ENCODE measurements at regions not wholly inside any gene's neighbourhood (a gene's known extent, or its start where the extent isn't known, plus 50 kb on each side); places are given as distances from the start of the nearest gene placed in this dataset.
A peak's percentile ranks its signal among the peaks of the same experiment; 100 is the strongest.
"Not testable (repeated sequence)": the region's sequence is repeated elsewhere in the genome, so short reads cannot be mapped to it uniquely, and the experiment has no call there.

DNA sequence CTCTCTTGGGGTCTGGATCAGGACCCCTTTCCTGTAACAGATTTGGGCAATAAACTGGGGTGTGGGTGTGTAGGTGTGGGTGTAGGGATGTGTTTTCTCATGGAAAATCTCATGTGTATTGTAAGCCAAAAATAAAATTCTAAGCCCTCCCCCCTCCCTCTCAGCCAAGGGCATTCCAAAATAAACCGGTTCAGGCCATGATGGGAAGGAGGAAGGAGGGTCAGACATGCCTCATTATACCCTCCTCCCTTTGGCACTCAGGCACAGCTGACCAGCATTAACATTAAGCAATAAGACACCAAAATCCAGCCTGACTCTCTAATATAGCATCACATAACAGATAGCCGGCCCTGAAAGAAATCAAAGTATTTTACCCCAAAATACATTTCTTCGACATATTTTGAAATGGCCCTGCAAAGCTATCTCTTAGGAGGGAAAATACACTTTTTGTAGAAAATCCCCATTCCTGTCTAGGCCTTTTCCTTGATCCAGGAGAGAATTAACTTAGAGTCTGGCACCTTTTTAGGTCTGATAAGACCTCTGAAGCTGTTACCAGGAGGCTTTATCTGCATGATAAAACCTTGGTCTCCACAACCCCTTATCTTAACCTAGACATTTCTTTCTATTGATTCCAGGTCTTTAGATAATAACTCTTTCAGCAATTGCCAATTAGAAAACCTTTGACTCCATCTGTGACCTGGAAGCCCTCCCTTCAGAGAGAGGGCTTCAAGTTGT, 128.7 kb upstream of the COL5A2 start:
- DNase-seq (ENCODE audit: low spot score) (no peak), FAIRE-seq (no peak)

DNA sequence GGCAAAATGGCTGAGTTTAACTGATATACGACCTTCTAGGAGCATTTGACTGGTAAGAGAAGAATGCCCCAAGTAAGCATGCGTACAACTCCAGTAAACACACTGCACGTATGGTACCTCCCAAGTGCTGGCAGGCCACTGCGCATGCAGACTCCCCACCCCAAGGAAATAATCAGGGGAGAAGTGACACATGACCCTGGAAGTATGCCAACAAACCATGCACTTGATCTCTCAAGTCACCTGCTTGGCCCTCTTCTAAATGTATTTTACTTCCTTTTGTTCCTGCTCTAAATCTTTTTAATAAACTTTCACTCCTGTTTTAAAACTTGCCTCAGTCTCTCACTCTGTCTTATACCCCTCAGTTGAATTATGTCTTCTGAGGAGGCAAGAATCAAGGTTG, 129.8 kb upstream of the COL5A2 start:
- no peak for FAIRE-seq
- no peak for DNase-seq (ENCODE audit: low spot score)

DNA sequence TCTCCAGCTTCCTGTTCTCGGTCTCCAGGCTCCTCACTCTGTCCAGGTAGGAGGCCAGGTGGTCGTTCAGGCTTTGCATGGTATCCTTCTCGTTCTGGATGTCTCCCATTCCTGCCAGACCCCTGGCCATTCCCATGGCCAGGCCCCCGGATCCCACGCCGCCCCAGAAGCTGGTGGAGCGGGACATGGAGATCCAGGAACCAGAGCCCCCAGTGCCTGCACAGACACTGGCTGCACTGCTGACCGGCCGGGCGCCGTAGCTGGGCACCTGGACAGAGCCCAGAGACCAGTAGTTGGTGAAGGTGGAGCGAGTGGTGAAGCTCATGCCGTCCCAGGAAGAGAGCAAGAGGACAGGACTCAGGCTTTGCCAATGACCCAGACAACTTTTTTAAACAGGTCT, 129.1 kb upstream of the WDR75 start:
- FAIRE-seq (no peak), DNase-seq (ENCODE audit: low spot score) (no peak)

DNA sequence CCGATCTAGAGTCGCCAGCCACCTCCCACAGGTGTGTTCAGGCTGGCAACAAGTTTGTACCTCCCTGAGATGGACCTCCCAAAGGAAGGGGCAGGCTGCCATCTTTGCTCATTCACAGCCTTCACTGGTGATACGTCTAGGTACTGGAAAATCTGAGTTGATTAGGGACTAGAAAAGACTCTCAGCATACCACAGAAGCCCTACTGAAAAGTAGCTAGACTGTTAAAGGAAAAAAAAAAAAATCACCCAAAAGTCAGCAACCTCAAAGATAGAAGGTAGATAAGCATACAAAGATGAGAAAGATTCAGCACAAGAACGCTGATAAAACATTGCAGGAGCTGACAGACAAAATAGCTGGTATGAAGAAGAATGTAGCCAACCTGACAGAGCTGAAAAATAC, 128.6 kb upstream of the WDR75 start:
- no peak for DNase-seq (ENCODE audit: low spot score)
- no peak for FAIRE-seq

- DNase-seq (ENCODE audit: low spot score) (no peak), FAIRE-seq (no peak)
Measured at GRCh38 chr2:189318761-189319160, 122.5 kb upstream of the WDR75 start.

DNA sequence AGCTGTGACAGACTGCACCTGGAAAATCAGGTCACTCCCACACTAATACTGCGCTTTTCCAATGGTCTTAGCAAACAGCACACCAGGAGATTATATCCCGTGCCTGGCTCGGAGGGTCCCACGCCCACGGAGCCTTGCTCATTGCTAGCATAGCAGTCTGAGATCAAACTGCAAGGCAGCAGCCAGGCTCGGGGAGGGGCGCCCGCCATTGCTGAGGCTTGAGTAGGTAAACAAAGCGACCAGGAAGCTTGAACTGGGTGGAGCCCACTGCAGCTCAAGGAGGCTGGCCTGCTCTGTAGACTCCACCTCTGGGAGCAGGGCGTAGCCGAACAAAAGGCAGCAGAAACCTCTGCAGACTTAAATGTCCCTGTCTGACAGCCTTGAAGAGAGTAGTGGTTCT, 121.8 kb upstream of the WDR75 start:
- not testable (repeated sequence) for FAIRE-seq; DNase-seq (ENCODE audit: low spot score)

GRCh38 chr2:189327879-189328847, 113.1 kb upstream of the WDR75 start:
- FAIRE-seq (no peak), DNase-seq (ENCODE audit: low spot score) (no peak)

- FAIRE-seq: no peak
Measured at GRCh38 chr2:189328848-189329245, 112.4 kb upstream of the WDR75 start.

GRCh38 chr2:189336276-189336975, 104.8 kb upstream of the WDR75 start:
- no peak for DNase-seq (ENCODE audit: low spot score)
- FAIRE-seq: no peak

More at GRCh38 chr2:189328848-189329245, 112.4 kb upstream of the WDR75 start:
- no peak for DNase-seq (ENCODE audit: low spot score)

DNA sequence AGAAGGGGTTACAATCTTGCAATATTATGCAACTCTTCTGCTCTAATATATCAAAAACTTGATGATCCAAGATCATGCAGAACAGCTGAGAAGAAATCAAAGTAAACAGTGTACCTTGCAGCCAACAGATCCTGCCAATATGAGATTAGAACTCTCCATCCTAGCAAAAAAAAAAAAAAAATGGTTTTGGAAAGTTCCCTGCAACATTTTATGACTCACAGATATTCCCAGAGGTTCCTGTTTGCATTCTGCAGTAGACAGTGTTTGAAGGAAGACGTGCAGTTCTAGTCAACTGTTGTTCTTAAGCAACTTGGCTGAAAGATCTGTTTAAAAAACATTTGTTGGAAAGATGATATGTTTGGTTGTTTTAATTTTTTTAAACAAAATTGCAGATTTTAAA, 103.6 kb upstream of the WDR75 start:
- no peak for DNase-seq (ENCODE audit: low spot score)
- no peak for FAIRE-seq

GRCh38 chr2:189338115-189338514, 103.2 kb upstream of the WDR75 start:
- FAIRE-seq: no peak
- DNase-seq (ENCODE audit: low spot score): no peak

DNA sequence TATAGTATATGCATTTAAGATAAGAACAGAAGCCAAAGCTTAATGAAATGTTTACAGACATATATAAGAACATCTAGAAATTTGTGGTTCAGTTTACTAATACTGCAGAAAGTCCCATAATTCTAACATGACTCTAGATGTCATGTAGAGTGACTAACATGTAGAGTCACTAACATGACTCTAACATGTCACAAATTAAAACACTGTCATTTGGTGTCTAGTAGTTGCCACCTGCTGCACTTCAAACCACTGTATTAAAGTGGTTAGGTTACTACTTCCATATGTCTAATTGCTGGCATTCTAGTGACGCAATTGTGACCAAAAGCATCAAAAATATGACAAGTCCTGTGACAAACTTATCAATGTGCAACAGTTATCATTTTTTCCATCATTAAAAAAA, 100.2 kb upstream of the WDR75 start:
- FAIRE-seq (no peak), DNase-seq (ENCODE audit: low spot score) (no peak)

DNA sequence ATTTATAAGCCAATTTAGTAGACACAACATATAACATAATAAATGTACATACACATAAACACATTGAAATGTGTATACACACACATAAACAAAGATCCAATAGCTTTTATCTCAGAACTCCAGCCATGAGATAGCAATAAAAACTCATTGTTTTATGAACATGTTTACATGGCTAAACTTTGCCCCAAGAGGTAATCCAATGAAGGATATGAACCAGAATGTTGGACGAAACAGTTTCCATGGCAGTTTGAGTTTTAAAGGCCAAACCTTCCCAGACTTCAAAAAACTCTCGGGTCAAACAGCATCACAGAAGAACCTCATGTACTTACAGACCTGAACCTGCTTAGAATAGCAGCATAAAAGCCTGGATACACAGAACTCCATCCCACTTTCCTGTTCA, 97.2 kb upstream of the WDR75 start:
- FAIRE-seq: no peak
- no peak for DNase-seq (ENCODE audit: low spot score)

- FAIRE-seq (peak; percentile 92), DNase-seq (ENCODE audit: low spot score) (peak; percentile 90)
Measured at GRCh38 chr2:189347540-189347939, 93.7 kb upstream of the WDR75 start.

DNA sequence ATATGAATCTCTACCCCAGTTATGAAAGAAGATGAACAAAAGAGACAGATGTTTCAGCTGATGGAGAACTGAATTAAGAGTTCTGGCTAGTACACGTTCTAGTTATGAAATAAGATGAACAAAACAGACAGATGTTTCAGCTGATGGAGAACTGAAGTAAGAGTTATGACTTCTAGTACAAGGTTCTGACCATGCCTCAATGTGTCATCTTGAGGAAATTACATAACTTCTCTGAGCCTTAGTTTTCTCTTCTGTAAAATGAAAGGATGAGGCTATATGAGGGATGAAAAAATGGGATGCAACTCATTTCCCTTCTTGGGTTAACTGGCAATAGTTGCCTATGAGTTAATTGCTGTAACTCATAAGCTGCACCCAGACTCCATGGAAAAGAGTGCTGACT, 92.9 kb upstream of the WDR75 start:
- no peak for DNase-seq (ENCODE audit: low spot score)
- FAIRE-seq: no peak

- peak; percentile 62 for FAIRE-seq
- DNase-seq (ENCODE audit: low spot score): peak; percentile 64
Measured at GRCh38 chr2:189350540-189351209, 90.6 kb upstream of the WDR75 start.

GRCh38 chr2:189351933-189352332, 89.3 kb upstream of the WDR75 start:
- not testable (repeated sequence) for DNase-seq (ENCODE audit: low spot score); FAIRE-seq

DNA sequence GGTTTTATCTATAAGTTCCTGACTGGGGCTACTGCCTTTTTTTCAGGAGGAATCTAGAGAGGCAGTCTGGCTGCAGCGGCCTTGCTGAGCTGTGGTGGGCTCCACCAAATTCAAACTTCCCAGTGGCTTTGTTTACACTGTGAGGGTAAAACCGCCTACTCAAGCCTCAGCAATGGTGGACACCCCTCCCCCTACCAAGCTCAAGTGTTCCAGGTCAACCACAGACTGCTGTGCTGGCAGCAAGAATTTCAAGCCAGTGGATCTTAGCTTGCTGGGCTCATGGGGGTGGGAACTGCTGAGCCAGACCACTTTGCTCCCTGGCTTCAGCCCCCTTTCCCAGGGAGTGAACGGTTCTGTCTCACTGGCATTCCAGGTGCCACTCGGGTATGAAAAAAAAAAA, 83.9 kb upstream of the WDR75 start:
- not testable (repeated sequence) for DNase-seq (ENCODE audit: low spot score); FAIRE-seq

GRCh38 chr2:189360861-189361260, 80.4 kb upstream of the WDR75 start:
- no peak for DNase-seq (ENCODE audit: low spot score)
- no peak for FAIRE-seq

- DNase-seq (ENCODE audit: low spot score) (no peak), FAIRE-seq (peak; percentile 60)
Measured at GRCh38 chr2:189362283-189362682, 79.0 kb upstream of the WDR75 start.

DNA sequence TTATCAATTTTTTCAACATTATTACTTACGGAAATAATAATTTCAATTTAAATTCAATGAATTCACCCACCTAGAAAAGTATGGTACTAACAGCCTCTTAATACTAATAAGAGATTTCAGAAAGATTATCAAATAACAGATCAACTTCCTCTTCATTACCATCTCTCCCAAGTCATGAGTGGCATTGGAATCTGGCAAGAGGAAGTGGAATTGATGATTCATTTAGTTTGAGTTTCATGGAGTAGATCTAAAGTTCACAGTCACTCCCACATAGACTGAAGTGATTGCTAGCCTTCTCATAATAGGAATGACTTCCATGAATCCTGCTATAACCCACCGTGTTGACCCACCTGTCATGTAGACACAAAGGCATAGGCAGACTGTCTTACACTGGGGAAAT, 77.7 kb upstream of the WDR75 start:
- FAIRE-seq: peak; percentile 83
- peak; percentile 67 for DNase-seq (ENCODE audit: low spot score)
